Esophagus muscularis mucosa (tissue), 4 donors: ENCODE measurements at regions not wholly inside any gene's neighbourhood (a gene's known extent, or its start where the extent isn't known, plus 50 kb on each side); places are given as distances from the start of the nearest gene placed in this dataset.

ENCODE experiments used
- CTCF ChIP-seq, 3 experiments: fragments of 200-600 bp in 2 of 3; fragments of 450-650 bp in 1 of 3; sonication (generic) in 2 of 3; IDR thresholded peaks; one replicate each; pipeline ENCODE4 v1.5.1; 2017 to 2019; ENCODE audit warnings: antibody characterized with exemption in 3 of 3, mild to moderate bottlenecking in 2 of 3, moderate library complexity in 1 of 3
- EP300 ChIP-seq: sonication (generic); formaldehyde crosslinking; IDR thresholded peaks from one replicate; pipeline ENCODE4 v1.6.1; 2017; ENCODE audit warnings: antibody characterized with exemption
- POLR2A ChIP-seq: fragments of 450-650 bp; IDR thresholded peaks from one replicate; pipeline ENCODE4 v1.6.1; 2017; ENCODE audit warnings: antibody characterized with exemption, moderate library complexity, mild to moderate bottlenecking, low read depth
- POLR2AphosphoS5 ChIP-seq, 2 donors: sonication (generic); formaldehyde crosslinking; IDR thresholded peaks; one replicate each; pipeline ENCODE4 v1.6.1; 2017; ENCODE audit warnings: antibody characterized with exemption in 2 of 2

- TF ChIP-seq CTCF (IDR thresholded peaks at IDR 0.05) (no peak), POLR2A (no peak), POLR2AphosphoS5 (IDR thresholded peaks at IDR 0.05) (no peak), EP300 (no peak)
Observed at GRCh38 chr5:53327811-53328334, 152.6 kb upstream of the FST start.
